Aorta (tissue), 5 donors: ENCODE measurements at regions not wholly inside any gene's neighbourhood (a gene's known extent, or its start where the extent isn't known, plus 50 kb on each side); places are given as distances from the start of the nearest gene placed in this dataset.

Source experiments
- ATAC-seq: fragments of 200-7000 bp; cut with Tn5 transposase; one replicate; pipeline ENCODE4 v1.9.1; 2022; ENCODE audit warnings: moderate library complexity; ENCODE audit not compliant: low FRiP score
- DNase-seq, 2 donors: peaks; one replicate each; pipeline ENCODE4 v3.0.0-alpha.2; 2020
- H3K27ac ChIP-seq, 2 donors: one replicate each; pipeline ENCODE4 v1.5.1; 2013; ENCODE audit warnings: low read length in 2 of 2, mild to moderate bottlenecking in 2 of 2, moderate library complexity in 2 of 2, control low read depth in 1 of 2, inconsistent platforms in 1 of 2, low read depth in 1 of 2
- H3K27me3 ChIP-seq, 2 donors: one replicate each; pipeline ENCODE4 v1.6.1; 2013; ENCODE audit warnings: control low read depth in 1 of 2, low read length in 1 of 2, mild to moderate bottlenecking in 1 of 2, moderate library complexity in 1 of 2; ENCODE audit not compliant: insufficient read depth in 2 of 2, control insufficient read depth in 1 of 2
- H3K36me3 ChIP-seq, 2 donors: one replicate each; pipeline ENCODE4 v1.6.1; 2013; ENCODE audit warnings: control low read depth in 1 of 2, low read length in 1 of 2, mild to moderate bottlenecking in 1 of 2; ENCODE audit not compliant: insufficient read depth in 2 of 2, control insufficient read depth in 1 of 2
- H3K4me1 ChIP-seq, 2 donors: one replicate each; pipeline ENCODE4 v1.6.1; 2013; ENCODE audit warnings: low read length in 2 of 2, control low read depth in 1 of 2, mild to moderate bottlenecking in 1 of 2, moderate library complexity in 1 of 2; ENCODE audit not compliant: insufficient read depth in 2 of 2, control insufficient read depth in 1 of 2
- H3K4me3 ChIP-seq, 2 donors: one replicate each; pipeline ENCODE4 v1.5.1; 2013; ENCODE audit warnings: low read length in 2 of 2, control low read depth in 1 of 2, mild to moderate bottlenecking in 1 of 2
- H3K9me3 ChIP-seq: one replicate; pipeline ENCODE4 v1.6.1; 2013; ENCODE audit warnings: mild to moderate bottlenecking, low read length; ENCODE audit not compliant: control insufficient read depth
- WGBS, 2 donors: extraction: QIAGEN DNeasy Blood & Tissue Kit; methylation state at CpG; one replicate each; pipeline ENCODE4 v1.1.7; 2013; 5-methylcytosine and 5-hydroxymethylcytosine counted together
- intact Hi-C, 2 donors: fragments of 100-400 bp; cut with DNase I; formaldehyde crosslinking; loops; one replicate each; pipeline versions ENCODE4 v1.14.2 to v1.15.0; 2022
- donor health status: healthy with polysubstance abuse.
- donor health status: Bipolar disorder and iron deficiency.
- donor health status: DM: no; HTN: no; CAD: no.
- donor health status: DM: no; HTN: no; CAD: no.
- donor health status: DM: yes; HTN: yes; CAD: no.

DNA sequence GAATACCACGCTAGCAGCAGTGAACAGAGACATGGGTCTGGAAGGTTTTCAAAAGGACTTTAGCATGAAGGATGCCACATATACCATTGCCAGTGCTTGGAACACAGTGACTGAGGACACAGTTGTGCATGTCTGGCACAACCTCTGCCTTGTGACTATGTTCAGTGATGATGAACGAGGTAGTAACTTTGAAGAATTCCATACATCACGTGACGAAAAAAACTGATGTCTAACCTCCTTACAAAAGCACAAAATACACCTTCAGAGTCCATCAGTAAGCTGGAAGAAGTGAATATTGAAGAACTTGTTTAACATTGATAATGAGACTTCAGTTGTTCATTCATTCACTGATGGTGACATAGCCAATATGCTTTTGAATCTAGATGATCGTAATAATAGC lies 594.8 kb upstream of the GRM7 start:
- WGBS, 2 donors, result 62 to 63% methylated on average over 5 of the region's 5 CpGs
- no peaks in the 10 kb centered on the region for H3K27me3 ChIP-seq
- no peak overlapping the region for H3K4me3 ChIP-seq
- H3K27ac ChIP-seq, result no peak overlapping the region
- ATAC-seq (no peak), DNase-seq (no peak)
- no peaks in the 10 kb centered on the region for H3K4me1 ChIP-seq
- intact Hi-C loops, result no loop called here
- H3K36me3 ChIP-seq, result no peaks in the 10 kb centered on the region
- no peaks in the 10 kb centered on the region for H3K9me3 ChIP-seq

DNA sequence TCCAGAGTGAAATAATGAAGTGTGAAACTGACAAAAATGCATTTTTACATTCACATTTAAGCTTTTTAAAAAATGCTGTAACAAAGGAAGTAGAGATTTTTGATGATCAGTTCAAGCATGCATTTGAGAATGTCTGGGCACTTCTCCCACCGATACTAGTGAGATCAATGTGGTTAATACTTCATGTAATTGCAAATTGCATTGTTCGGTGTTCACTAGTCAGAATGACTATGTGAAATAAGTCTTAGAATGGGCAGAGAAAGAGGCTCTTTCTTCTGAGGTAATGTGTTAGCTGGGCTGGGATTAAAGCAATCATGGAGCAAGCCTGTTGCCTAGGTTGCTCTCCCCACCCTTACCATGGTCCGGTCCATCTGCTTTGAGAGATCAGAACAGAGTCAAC lies 587.0 kb upstream of the GRM7 start:
- H3K4me3 ChIP-seq, result no peak overlapping the region
- no peaks in the 10 kb centered on the region for H3K36me3 ChIP-seq
- WGBS, 2 donors, result 75 to 91% methylated on average over 3 of the region's 3 CpGs
- no peaks in the 10 kb centered on the region for H3K27me3 ChIP-seq
- peaks cover 2% of the 10 kb centered on the region for H3K9me3 ChIP-seq
- intact Hi-C loops, result no loop called here
- ATAC-seq (no peak), DNase-seq (no peak)
- H3K4me1 ChIP-seq, result no peaks in the 10 kb centered on the region
- no peak overlapping the region for H3K27ac ChIP-seq

DNA sequence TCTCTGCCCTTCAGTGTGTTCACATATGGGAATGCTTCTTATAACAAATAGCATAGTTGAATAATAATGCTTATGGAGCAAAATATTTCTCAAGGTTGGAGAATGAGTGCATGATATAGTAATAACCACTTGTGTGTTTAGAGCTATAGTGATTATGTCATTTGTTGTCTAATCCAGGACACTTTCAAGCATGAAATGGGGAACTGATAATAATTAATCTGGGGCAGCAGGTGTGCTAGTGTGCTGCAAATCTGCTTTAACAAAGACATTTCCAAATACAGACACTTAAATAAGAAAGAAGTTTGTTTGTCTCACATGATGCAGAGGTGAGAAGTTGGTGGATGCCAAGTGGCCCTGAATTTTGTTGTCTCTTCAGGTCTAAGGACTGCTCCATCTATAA lies 579.3 kb upstream of the GRM7 start:
- intact Hi-C loops, result no loop called here
- Histone ChIP-seq H3K27me3 (peaks cover 0 to 1% of the 10 kb centered on the region in 2 donors), H3K9me3 (no peaks in the 10 kb centered on the region), H3K36me3 (no peaks in the 10 kb centered on the region), H3K27ac (no peak overlapping the region), H3K4me3 (no peak overlapping the region), H3K4me1 (no peaks in the 10 kb centered on the region)
- DNase-seq (no peak), ATAC-seq (no peak)

DNA sequence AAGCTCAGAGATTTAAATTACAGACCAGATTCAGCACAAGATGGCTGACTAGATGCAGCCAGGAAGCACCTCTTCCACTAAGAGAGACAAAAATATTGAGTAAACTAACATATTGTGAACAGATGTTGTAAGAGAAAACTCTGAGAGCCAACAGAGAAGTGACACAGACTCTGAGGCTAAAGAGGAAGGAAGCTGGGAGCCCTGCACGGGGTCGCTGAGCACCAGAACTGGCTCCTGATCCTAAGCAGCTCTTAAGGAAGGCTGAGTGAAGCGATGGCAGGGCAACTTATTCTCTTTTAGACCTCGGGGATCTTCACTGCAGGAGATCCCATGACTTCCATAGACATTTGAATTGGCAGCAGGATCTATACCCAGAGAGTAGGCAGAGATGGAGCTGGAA lies 578.0 kb upstream of the GRM7 start:
- 46 to 69% methylated on average over 4 of the region's 4 CpGs for WGBS, 2 donors
- Histone ChIP-seq H3K4me1 (no peaks in the 10 kb centered on the region), H3K9me3 (no peaks in the 10 kb centered on the region), H3K27me3 (peaks cover 0 to 1% of the 10 kb centered on the region in 2 donors), H3K36me3 (no peaks in the 10 kb centered on the region), H3K27ac (no peak overlapping the region), H3K4me3 (no peak overlapping the region)
- intact Hi-C loops, result no loop called here
- DNase-seq, result peak; percentile 53 to 55
- no peak for ATAC-seq

DNA sequence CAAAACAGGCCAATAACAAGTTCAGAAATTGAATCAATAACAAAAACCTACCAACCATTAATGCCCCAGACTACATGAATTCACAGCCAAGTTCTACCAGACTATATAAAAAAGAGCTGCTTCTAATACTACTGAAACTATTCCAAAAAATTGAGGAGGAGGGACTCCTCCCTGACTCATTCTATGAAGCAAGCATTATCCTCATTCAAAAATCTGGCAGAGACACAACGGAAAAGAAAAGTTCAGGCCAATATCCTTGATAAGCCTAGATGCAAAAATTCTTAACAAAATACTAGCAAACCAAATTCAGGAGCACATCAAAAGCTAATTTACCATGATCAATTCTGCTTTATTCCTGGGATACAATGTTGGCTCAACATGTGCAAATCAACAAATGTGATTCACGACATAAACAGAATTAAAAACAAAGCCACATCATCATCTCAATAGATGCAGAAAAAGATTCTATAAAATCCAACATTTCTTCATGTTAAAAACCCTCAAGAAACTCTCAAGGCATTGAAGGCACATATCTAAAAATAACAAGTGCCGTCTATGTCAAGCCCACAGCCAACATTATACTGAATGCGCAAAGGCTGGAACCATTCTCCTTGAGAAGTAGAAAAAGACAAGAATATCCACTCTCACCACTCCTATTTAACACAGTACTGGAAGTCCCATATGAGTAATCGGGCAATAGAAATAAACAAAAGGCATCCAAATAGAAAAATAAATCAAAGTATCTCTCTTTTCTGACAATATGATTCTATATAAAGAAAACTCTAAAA lies 573.6 kb upstream of the GRM7 start:
- Histone ChIP-seq H3K4me3 (no peak overlapping the region), H3K9me3 (no peaks in the 10 kb centered on the region), H3K27ac (no peak overlapping the region), H3K4me1 (no peaks in the 10 kb centered on the region), H3K27me3 (peaks cover 0 to 1% of the 10 kb centered on the region in 2 donors), H3K36me3 (no peaks in the 10 kb centered on the region)
- intact Hi-C loops, result no loop called here
- DNase-seq, result no peak
- no peak for ATAC-seq
- 56 to 61% methylated on average over 5 of the region's 5 CpGs for WGBS, 2 donors

DNA sequence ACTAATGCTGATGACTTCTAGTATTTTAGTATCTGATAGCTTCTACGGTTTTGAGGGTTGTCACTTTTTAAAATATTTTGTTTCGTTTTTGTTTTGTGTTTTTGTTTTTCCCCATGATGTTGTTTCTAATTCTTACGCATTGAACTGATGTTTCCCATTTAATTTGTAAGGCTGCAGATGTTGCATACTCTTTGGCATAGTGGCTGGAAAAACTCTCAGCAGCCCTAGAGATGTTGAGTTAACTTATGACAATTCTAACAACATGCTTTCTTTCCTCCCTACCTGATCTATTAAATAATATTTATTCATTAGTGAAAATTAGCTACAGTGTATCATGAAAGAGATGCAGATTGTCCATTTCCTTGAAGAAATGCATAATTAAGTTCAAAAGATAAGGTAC lies 559.3 kb upstream of the GRM7 start:
- Histone ChIP-seq H3K36me3 (no peaks in the 10 kb centered on the region), H3K27ac (no peak overlapping the region), H3K9me3 (no peaks in the 10 kb centered on the region), H3K4me1 (no peaks in the 10 kb centered on the region), H3K4me3 (no peak overlapping the region), H3K27me3 (no peaks in the 10 kb centered on the region)
- WGBS, 2 donors, result 66 to 75% methylated on average over 3 of the region's 3 CpGs
- ATAC-seq (no peak), DNase-seq (no peak)
- intact Hi-C loops, result no loop called here

DNA sequence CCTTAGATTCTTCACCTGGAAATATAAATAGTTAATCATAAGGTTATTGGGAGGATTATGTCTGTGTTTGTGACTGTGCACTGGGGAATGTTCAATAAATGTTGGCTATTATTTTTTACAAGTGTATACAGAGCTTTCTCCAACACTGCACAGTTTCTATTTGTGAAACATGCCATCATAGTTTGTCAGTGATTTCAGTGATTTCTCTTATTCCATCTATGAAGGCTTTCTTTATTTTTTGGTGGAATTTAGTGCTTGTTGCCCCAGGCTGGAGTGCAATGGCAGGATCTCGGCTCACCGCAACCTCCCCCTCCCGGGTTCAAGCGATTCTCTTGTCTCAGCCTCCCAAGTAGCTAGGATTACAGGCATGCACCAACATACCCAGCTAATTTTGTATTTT lies 545.0 kb upstream of the GRM7 start:
- Histone ChIP-seq H3K4me3 (no peak overlapping the region), H3K36me3 (no peaks in the 10 kb centered on the region), H3K4me1 (no peaks in the 10 kb centered on the region), H3K27me3 (no peaks in the 10 kb centered on the region), H3K27ac (no peak overlapping the region), H3K9me3 (no peaks in the 10 kb centered on the region)
- ATAC-seq (no peak), DNase-seq (no peak)
- intact Hi-C loops, result no loop called here
- WGBS, 2 donors, result 89 to 93% methylated on average over 4 of the region's 4 CpGs

DNA sequence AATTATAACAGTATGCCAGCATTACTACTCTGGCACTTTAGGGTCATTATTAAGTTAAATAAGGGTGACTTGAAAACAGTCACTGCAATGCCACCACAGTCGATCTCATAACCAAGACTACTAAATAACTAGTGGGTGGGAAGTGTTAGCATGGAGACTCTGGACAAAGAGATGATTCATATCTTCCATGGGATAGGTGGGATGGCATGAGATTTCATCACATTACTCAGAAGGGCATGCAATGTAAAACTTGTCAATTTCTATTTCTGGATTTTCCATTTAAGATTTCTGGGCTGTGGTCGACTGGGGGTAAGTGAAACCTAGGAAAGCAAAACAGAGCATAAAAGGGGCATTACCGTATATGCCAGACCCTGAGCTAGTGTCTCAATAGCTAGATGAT lies 538.9 kb upstream of the GRM7 start:
- 62 to 70% methylated on average over 3 of the region's 3 CpGs for whole genome bisulfite sequencing, 2 donors
- no peaks in the 10 kb centered on the region for H3K27me3 ChIP-seq
- intact Hi-C loops, result no loop called here
- ATAC-seq (no peak), DNase-seq (no peak)
- no peaks in the 10 kb centered on the region for H3K9me3 ChIP-seq
- H3K4me3 ChIP-seq, result no peak overlapping the region
- no peaks in the 10 kb centered on the region for H3K4me1 ChIP-seq
- no peaks in the 10 kb centered on the region for H3K36me3 ChIP-seq
- H3K27ac ChIP-seq, result no peak overlapping the region

DNA sequence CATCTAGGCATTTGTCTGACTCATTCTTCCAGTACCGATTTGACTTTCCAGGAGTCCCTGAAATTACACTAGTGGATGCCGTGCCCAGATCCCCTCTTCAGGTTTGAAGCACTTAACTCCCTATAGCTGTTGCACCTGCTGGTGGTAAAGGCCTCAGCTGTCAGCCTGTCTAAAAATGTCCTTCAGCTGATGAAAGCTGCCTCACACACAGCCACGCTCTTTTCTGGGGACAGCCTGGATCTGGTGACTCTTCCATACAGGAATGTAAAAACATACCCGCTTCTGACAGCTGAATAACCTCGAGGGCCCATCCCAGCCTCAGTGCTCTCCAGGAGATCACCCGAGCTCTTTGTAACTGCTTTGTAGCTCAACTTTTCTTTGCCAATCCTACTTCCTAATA lies 534.1 kb upstream of the GRM7 start:
- Histone ChIP-seq H3K36me3 (no peaks in the 10 kb centered on the region), H3K27me3 (no peaks in the 10 kb centered on the region), H3K4me1 (no peaks in the 10 kb centered on the region), H3K4me3 (no peak overlapping the region), H3K9me3 (no peaks in the 10 kb centered on the region), H3K27ac (no peak overlapping the region)
- ATAC-seq, result no peak
- 60 to 70% methylated on average over 6 of the region's 6 CpGs for WGBS, 2 donors
- no peak for DNase-seq
- intact Hi-C loops, result no loop called here
